SK-N-SH treated with all-trans-retinoic acid at 6 μM for 48 hours (cell line): ENCODE measurements at regions not wholly inside any gene's neighbourhood (a gene's known extent, or its start where the extent isn't known, plus 50 kb on each side); places are given as distances from the start of the nearest gene placed in this dataset.
"Not testable (repeated sequence)": the region's sequence is repeated elsewhere in the genome, so short reads cannot be mapped to it uniquely, and the experiment has no call there.

Experiments used
- ATAC-seq: fragments of 200-7000 bp; cut with Tn5 transposase; 3 replicates; pipeline ENCODE4 v1.9.1; 2020; ENCODE audit warnings: mild to moderate bottlenecking, moderate library complexity
- ARNTL ChIP-seq: fragments of 450-650 bp; formaldehyde crosslinking; IDR thresholded peaks from 2 replicates; pipeline ENCODE4 v1.5.0; 2020; ENCODE audit warnings: low read depth, mild to moderate bottlenecking, moderate library complexity, borderline replicate concordance
- BACH2 ChIP-seq: fragments of 250-450 bp; sonication (Bioruptor Pico); IDR thresholded peaks from 2 replicates; pipeline ENCODE4 v1.9.0; 2021; ENCODE audit warnings: mild to moderate bottlenecking, borderline replicate concordance
- CSDC2 ChIP-seq: fragments of 250-450 bp; sonication (Bioruptor Pico); IDR thresholded peaks from 2 replicates; pipeline ENCODE4 v1.5.0; 2020; ENCODE audit warnings: mild to moderate bottlenecking, moderate library complexity
- CSRNP3 ChIP-seq: fragments of 250-450 bp; sonication (Bioruptor Pico); IDR thresholded peaks from 2 replicates; pipeline ENCODE4 v1.5.1; 2021; ENCODE audit warnings: mild to moderate bottlenecking, moderate library complexity
- ESRRG ChIP-seq: fragments of 250-450 bp; sonication (Bioruptor Pico); IDR thresholded peaks from 2 replicates; pipeline ENCODE4 v1.6.1; 2021; ENCODE audit warnings: mild to moderate bottlenecking
- GLIS3 ChIP-seq: fragments of 250-450 bp; sonication (Bioruptor Pico); IDR thresholded peaks from 2 replicates; pipeline ENCODE4 v1.5.0; 2020; ENCODE audit warnings: mild to moderate bottlenecking, moderate library complexity
- ISL1 ChIP-seq: fragments of 250-450 bp; sonication (Bioruptor Pico); IDR thresholded peaks from 2 replicates; pipeline ENCODE4 v2.1.2; 2022; ENCODE audit warnings: mild to moderate bottlenecking, moderate library complexity
- OSR1 ChIP-seq: fragments of 250-450 bp; sonication (Bioruptor Pico); IDR thresholded peaks from 2 replicates; pipeline ENCODE4 v1.8.0; 2022; ENCODE audit warnings: moderate library complexity, mild to moderate bottlenecking, inconsistent platforms
- PPARA ChIP-seq: fragments of 250-450 bp; sonication (Bioruptor Pico); IDR thresholded peaks from 2 replicates; pipeline ENCODE4 v1.5.0; 2020; ENCODE audit warnings: mild to moderate bottlenecking, borderline replicate concordance
- RARB ChIP-seq: fragments of 250-450 bp; sonication (Bioruptor Pico); IDR thresholded peaks from 2 replicates; pipeline ENCODE4 v1.8.0; 2021; ENCODE audit warnings: mild to moderate bottlenecking, moderate library complexity
- SNAI2 ChIP-seq: fragments of 250-450 bp; sonication (Bioruptor Pico); IDR thresholded peaks from 2 replicates; pipeline ENCODE4 v1.5.0; 2020; ENCODE audit warnings: mild to moderate bottlenecking, moderate library complexity
- TCF4 ChIP-seq: fragments of 250-450 bp; sonication (Bioruptor Pico); IDR thresholded peaks from 2 replicates; pipeline ENCODE4 v1.8.0; 2021; ENCODE audit warnings: mild to moderate bottlenecking, moderate library complexity, borderline replicate concordance
- TOX ChIP-seq: fragments of 250-450 bp; sonication (Bioruptor Pico); IDR thresholded peaks from 2 replicates; pipeline ENCODE4 v1.8.0; 2021; ENCODE audit warnings: mild to moderate bottlenecking, moderate library complexity, borderline replicate concordance
- ZC3H10 ChIP-seq: fragments of 250-450 bp; sonication (Bioruptor Pico); IDR thresholded peaks from 2 replicates; pipeline ENCODE4 v1.5.1; 2021; ENCODE audit warnings: mild to moderate bottlenecking, moderate library complexity
- ZFP3 ChIP-seq: fragments of 250-450 bp; sonication (Bioruptor Pico); IDR thresholded peaks from 2 replicates; pipeline ENCODE4 v1.5.0; 2020; ENCODE audit warnings: mild to moderate bottlenecking, moderate library complexity
- ZFP30 ChIP-seq: fragments of 450-650 bp; formaldehyde crosslinking; IDR thresholded peaks from 2 replicates; pipeline ENCODE4 v1.5.0; 2022; ENCODE audit warnings: mild to moderate bottlenecking, moderate library complexity
- ZNF565 ChIP-seq: fragments of 450-650 bp; formaldehyde crosslinking; conservative IDR thresholded peaks from 2 replicates; pipeline ENCODE4 v1.5.0; 2020; ENCODE audit warnings: low read depth, mild to moderate bottlenecking, moderate library complexity
- ZNF70 ChIP-seq: fragments of 450-650 bp; formaldehyde crosslinking; IDR thresholded peaks from 2 replicates; pipeline ENCODE4 v1.5.0; 2020; ENCODE audit warnings: mild to moderate bottlenecking, moderate library complexity
- TF ChIP-seq, protein P1 (sequence below): fragments of 250-450 bp; sonication (Bioruptor Pico); IDR thresholded peaks from 2 replicates; pipeline ENCODE4 v1.8.0; 2020; ENCODE audit warnings: mild to moderate bottlenecking, moderate library complexity, borderline replicate concordance
- TF ChIP-seq, protein P2 (sequence below): fragments of 250-450 bp; sonication (Bioruptor Pico); IDR thresholded peaks from 2 replicates; pipeline ENCODE4 v1.5.0; 2020; ENCODE audit warnings: mild to moderate bottlenecking, moderate library complexity
- TF ChIP-seq, protein P3 (sequence below): fragments of 250-450 bp; sonication (Bioruptor Pico); IDR thresholded peaks from 2 replicates; pipeline ENCODE4 v1.5.1; 2020; ENCODE audit warnings: low read depth, mild to moderate bottlenecking, moderate library complexity

DNA sequence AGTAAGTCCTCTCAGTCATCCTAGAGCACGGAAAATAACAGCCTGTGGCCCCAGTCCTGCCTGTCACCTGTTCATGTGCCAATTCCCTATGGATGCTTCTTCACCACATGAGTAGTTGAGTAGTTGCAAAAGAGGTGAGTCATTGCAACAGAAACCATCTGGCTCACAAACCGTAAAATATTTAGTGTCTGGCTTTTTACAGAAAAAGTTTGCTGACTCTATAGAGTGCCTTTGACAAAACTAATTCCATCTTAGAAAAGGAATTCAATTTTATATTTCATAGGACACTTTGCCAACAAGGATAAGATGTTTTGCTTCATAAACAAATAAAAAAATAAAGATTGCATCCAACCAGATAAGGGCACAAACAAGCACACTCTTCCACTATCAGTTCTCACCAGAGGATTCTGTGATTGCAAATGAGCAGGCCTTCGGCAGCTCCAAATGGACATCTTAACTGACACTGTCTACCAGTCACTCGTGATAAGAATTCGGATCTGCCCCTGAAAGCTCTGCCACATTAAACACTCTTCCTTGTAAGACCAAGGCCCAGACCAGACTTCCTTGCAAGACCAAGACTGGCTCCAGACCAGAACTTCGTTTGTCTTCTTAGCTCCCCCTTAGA is 242.7 kb upstream of the SEMA3C start:
- peak; percentile 89 for ATAC-seq
- TF ChIP-seq TOX (peak; percentile 42; the same call in 1 of the 2 replicates), TCF4 (CRISPR knock-in tag) (no peak), ISL1 (CRISPR knock-in tag) (peak; percentile 75), SNAI2 (CRISPR knock-in tag) (0 out of 2 replicates have a peak, but pooled peaks have one; percentile 51), BACH2 (CRISPR knock-in tag) (no peak)

DNA sequence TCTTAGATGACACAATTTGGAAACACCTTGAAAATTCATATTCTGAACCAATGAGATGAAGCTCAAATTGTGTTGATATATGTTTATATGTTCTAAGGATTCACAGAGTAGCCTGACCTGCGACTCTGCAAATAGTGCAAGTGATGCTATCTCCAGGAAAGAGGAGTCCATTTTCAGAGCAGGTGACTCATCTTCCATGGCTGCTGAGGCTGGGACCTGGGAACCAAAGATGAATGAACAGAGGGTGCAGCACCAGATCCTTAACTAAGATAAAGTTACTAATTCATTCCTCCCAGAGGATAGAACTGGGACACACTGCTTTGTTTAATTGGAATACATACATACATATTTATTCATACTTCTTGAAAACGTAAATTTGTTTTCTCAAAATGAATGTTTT is 240.6 kb upstream of the SEMA3C start:
- peak; percentile 72 for ATAC-seq
- TF ChIP-seq PPARA (CRISPR knock-in tag) (no peak), ISL1 (CRISPR knock-in tag) (0 out of 2 replicates have a peak, but pooled peaks have one; percentile 33)

- TF ChIP-seq, protein P1, sequence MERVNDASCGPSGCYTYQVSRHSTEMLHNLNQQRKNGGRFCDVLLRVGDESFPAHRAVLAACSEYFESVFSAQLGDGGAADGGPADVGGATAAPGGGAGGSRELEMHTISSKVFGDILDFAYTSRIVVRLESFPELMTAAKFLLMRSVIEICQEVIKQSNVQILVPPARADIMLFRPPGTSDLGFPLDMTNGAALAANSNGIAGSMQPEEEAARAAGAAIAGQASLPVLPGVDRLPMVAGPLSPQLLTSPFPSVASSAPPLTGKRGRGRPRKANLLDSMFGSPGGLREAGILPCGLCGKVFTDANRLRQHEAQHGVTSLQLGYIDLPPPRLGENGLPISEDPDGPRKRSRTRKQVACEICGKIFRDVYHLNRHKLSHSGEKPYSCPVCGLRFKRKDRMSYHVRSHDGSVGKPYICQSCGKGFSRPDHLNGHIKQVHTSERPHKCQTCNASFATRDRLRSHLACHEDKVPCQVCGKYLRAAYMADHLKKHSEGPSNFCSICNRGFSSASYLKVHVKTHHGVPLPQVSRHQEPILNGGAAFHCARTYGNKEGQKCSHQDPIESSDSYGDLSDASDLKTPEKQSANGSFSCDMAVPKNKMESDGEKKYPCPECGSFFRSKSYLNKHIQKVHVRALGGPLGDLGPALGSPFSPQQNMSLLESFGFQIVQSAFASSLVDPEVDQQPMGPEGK (CRISPR knock-in tag), result no peak
- no peak for TF ChIP-seq ZC3H10 (CRISPR knock-in tag)
- TF ChIP-seq ZFP3 (CRISPR knock-in tag), result no peak
- no peak for TF ChIP-seq ISL1 (CRISPR knock-in tag)
- no peak for TF ChIP-seq ZFP30 (CRISPR knock-in tag)
- TF ChIP-seq BACH2 (CRISPR knock-in tag), result no peak
- TF ChIP-seq CSDC2 (CRISPR knock-in tag), result no peak
- TF ChIP-seq ZNF565 (CRISPR knock-in tag), result no peak
- TF ChIP-seq OSR1 (CRISPR knock-in tag), result no peak
- TF ChIP-seq ESRRG (CRISPR knock-in tag), result no peak
- no peak for TF ChIP-seq SNAI2 (CRISPR knock-in tag)
- TF ChIP-seq GLIS3 (CRISPR knock-in tag), result no peak
- TF ChIP-seq TOX, result no peak
- TF ChIP-seq ZNF70 (CRISPR knock-in tag), result no peak
- no peak for TF ChIP-seq ARNTL (CRISPR knock-in tag)
- TF ChIP-seq PPARA (CRISPR knock-in tag), result no peak
- TF ChIP-seq TCF4 (CRISPR knock-in tag), result no peak
- TF ChIP-seq CSRNP3, result no peak
- TF ChIP-seq, protein P2, sequence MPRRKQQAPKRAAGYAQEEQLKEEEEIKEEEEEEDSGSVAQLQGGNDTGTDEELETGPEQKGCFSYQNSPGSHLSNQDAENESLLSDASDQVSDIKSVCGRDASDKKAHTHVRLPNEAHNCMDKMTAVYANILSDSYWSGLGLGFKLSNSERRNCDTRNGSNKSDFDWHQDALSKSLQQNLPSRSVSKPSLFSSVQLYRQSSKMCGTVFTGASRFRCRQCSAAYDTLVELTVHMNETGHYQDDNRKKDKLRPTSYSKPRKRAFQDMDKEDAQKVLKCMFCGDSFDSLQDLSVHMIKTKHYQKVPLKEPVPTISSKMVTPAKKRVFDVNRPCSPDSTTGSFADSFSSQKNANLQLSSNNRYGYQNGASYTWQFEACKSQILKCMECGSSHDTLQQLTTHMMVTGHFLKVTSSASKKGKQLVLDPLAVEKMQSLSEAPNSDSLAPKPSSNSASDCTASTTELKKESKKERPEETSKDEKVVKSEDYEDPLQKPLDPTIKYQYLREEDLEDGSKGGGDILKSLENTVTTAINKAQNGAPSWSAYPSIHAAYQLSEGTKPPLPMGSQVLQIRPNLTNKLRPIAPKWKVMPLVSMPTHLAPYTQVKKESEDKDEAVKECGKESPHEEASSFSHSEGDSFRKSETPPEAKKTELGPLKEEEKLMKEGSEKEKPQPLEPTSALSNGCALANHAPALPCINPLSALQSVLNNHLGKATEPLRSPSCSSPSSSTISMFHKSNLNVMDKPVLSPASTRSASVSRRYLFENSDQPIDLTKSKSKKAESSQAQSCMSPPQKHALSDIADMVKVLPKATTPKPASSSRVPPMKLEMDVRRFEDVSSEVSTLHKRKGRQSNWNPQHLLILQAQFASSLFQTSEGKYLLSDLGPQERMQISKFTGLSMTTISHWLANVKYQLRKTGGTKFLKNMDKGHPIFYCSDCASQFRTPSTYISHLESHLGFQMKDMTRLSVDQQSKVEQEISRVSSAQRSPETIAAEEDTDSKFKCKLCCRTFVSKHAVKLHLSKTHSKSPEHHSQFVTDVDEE (CRISPR knock-in tag), result no peak
- no peak for TF ChIP-seq RARB (CRISPR knock-in tag)
- no peak for ATAC-seq
Observed at GRCh38 chr7:81158189-81158588, 239.3 kb upstream of the SEMA3C start.

DNA sequence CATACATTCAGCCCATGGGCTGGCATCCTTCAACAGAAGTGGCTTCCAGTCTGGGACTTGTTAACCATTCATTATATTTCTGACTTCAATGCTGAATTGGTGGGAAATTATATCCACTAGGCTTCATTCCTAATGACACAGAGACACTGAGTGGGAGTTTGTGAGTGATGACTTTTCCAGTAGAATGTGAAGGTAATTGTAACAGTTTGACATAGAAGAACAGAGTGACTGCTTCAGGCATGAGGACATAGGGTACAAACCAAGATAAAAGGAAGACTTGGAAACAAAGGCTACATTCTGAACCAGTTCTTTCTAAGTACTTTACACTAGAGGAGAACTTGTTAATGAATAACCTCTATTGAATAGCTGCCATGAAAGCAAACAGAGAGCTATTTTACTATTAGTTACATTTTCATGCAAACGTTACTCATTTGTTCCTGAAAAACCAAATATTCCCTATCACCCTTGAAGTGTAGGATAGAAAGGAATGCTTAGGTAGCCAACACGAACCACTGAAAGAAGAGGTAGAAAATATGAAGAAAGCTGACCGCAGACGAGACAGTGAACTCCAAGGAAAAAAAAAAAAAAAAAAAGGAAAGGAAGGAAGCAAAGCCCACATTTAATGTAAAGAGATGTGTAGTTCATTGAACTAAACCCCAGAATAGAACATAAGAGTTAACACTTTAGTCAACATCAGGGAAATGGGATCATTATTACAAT is 237.0 kb upstream of the SEMA3C start:
- TF ChIP-seq TCF4 (CRISPR knock-in tag), result no peak
- ATAC-seq, result no peak

GRCh38 chr7:81154565-81154964 is 235.7 kb upstream of the SEMA3C start:
- no peak for ATAC-seq
- TF ChIP-seq, protein P3, sequence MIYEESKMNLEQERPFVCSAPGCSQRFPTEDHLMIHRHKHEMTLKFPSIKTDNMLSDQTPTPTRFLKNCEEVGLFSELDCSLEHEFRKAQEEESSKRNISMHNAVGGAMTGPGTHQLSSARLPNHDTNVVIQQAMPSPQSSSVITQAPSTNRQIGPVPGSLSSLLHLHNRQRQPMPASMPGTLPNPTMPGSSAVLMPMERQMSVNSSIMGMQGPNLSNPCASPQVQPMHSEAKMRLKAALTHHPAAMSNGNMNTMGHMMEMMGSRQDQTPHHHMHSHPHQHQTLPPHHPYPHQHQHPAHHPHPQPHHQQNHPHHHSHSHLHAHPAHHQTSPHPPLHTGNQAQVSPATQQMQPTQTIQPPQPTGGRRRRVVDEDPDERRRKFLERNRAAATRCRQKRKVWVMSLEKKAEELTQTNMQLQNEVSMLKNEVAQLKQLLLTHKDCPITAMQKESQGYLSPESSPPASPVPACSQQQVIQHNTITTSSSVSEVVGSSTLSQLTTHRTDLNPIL (CRISPR knock-in tag), result no peak
- TF ChIP-seq CSDC2 (CRISPR knock-in tag), result no peak
- no peak for TF ChIP-seq ISL1 (CRISPR knock-in tag)
- no peak for TF ChIP-seq PPARA (CRISPR knock-in tag)
- TF ChIP-seq ARNTL (CRISPR knock-in tag), result no peak
- no peak for TF ChIP-seq ZNF565 (CRISPR knock-in tag)
- TF ChIP-seq CSRNP3, result no peak

GRCh38 chr7:81152925-81153324 is 234.1 kb upstream of the SEMA3C start:
- ATAC-seq, result not testable (repeated sequence)
